Thymus (tissue), 11 donors: ENCODE measurements at regions not wholly inside any gene's neighbourhood (a gene's known extent, or its start where the extent isn't known, plus 50 kb on each side); places are given as distances from the start of the nearest gene placed in this dataset.
A peak's percentile ranks its signal among the peaks of the same experiment; 100 is the strongest.

Experiments
- DNase-seq, 9 donors: peaks; one replicate each; pipeline ENCODE4 v3.0.0-alpha.2; 2013; ENCODE audit warnings: low spot score in 9 of 9, low read depth in 6 of 9, missing footprints in 1 of 9
- H3K27ac ChIP-seq, 2 donors: one replicate each; pipeline ENCODE4 v1.5.1; 2013; ENCODE audit warnings: control low read depth in 1 of 2, low read depth in 1 of 2, low read length in 1 of 2, mild to moderate bottlenecking in 1 of 2, moderate library complexity in 1 of 2
- H3K27me3 ChIP-seq, 2 donors: one replicate each; pipeline ENCODE4 v1.5.1; 2013; ENCODE audit warnings: low read length in 1 of 2; ENCODE audit not compliant: control insufficient read depth in 2 of 2, insufficient read depth in 1 of 2
- H3K36me3 ChIP-seq, 2 donors: one replicate each; pipeline ENCODE4 v1.5.1; 2013; ENCODE audit warnings: low read length in 1 of 2, mild to moderate bottlenecking in 1 of 2, moderate library complexity in 1 of 2; ENCODE audit not compliant: control insufficient read depth in 2 of 2, insufficient read depth in 2 of 2
- H3K4me1 ChIP-seq, 2 donors: one replicate each; pipeline ENCODE4 v1.5.1; 2013; ENCODE audit warnings: low read length in 2 of 2; ENCODE audit not compliant: control insufficient read depth in 2 of 2, insufficient read depth in 2 of 2
- H3K4me3 ChIP-seq, 2 donors: one replicate each; pipeline ENCODE4 v1.5.1; 2013; ENCODE audit warnings: low read length in 2 of 2, control low read depth in 1 of 2, mild to moderate bottlenecking in 1 of 2
- H3K9me3 ChIP-seq, 2 donors: one replicate each; pipeline ENCODE4 v1.5.1; 2013; ENCODE audit warnings: low read length in 1 of 2, mild to moderate bottlenecking in 1 of 2; ENCODE audit not compliant: control insufficient read depth in 2 of 2, insufficient read depth in 1 of 2
- WGBS: extraction: QIAGEN DNeasy Blood & Tissue Kit; methylation state at CpG from one replicate; pipeline ENCODE4 v1.1.7; 2013; 5-methylcytosine and 5-hydroxymethylcytosine counted together
- donor health status: healthy.

DNA sequence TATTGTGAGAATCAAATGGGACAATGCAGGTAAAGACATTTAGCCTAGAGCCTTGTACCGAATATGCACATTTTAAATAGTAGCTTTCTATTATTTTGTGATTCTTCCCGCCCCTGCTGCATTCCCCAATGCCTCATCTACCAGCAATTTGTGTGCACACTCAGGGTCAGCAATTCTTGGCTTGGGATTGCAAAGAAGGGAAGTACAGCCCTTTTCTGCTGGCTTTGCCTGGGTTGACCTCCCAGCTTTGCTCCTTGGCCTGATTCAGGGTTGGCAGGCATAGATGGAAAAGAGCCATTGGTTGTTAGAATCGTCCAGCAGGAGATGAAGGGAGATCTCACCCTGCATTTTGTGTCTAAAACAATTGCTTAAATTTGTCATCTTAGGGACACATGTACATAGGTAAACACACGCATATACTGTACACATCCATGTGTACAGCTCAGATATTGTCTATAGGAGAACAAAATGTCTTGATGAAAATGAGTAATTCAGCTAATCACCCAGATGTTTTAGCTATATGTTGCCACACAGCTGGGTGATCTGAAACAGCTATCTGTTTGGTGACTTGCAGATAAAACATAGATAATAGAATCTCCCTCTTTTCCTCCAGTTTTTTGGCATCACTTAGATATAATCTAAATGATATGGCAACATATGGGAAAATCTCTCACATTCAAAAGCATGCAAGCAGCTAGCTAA, 340.9 kb upstream of the TBL1XR1 start:
- peak in 1 of 9 donors; percentile 18 for DNase-seq
- peak overlapping the region; percentile 54 to 67 for H3K27ac ChIP-seq
- no peaks in the 10 kb centered on the region for H3K27me3 ChIP-seq
- no peaks in the 10 kb centered on the region for H3K36me3 ChIP-seq
- no peak overlapping the region for H3K4me3 ChIP-seq
- H3K4me1 ChIP-seq: peaks cover 17 to 22% of the 10 kb centered on the region in 2 donors
- H3K9me3 ChIP-seq: no peaks in the 10 kb centered on the region
- 92% methylated on average over 4 of the region's 4 CpGs for WGBS

- DNase-seq: peak in 4 of 9 donors; percentile 49 to 75 (median 55)
- WGBS: 25% methylated on average over 9 of the region's 9 CpGs
- no peaks in the 10 kb centered on the region for H3K27me3 ChIP-seq
- no peaks in the 10 kb centered on the region for H3K36me3 ChIP-seq
- peak overlapping the region; percentile 67 to 83 for H3K27ac ChIP-seq
- no peaks in the 10 kb centered on the region for H3K9me3 ChIP-seq
- H3K4me3 ChIP-seq: peak overlapping the region in 1 of 2 donors; percentile 5
- peaks cover 17 to 22% of the 10 kb centered on the region in 2 donors for H3K4me1 ChIP-seq
Measured at GRCh38 chr3:177538750-177539730, 341.8 kb upstream of the TBL1XR1 start.

- no peaks in the 10 kb centered on the region for H3K36me3 ChIP-seq
- no peak for DNase-seq
- over 99% methylated on average over 4 of the region's 4 CpGs for WGBS
- H3K27ac ChIP-seq: no peak overlapping the region
- peaks cover 17 to 22% of the 10 kb centered on the region in 2 donors for H3K4me1 ChIP-seq
- H3K9me3 ChIP-seq: no peaks in the 10 kb centered on the region
- no peaks in the 10 kb centered on the region for H3K27me3 ChIP-seq
- no peak overlapping the region for H3K4me3 ChIP-seq
Measured at GRCh38 chr3:177541541-177541940, 344.3 kb upstream of the TBL1XR1 start.

DNA sequence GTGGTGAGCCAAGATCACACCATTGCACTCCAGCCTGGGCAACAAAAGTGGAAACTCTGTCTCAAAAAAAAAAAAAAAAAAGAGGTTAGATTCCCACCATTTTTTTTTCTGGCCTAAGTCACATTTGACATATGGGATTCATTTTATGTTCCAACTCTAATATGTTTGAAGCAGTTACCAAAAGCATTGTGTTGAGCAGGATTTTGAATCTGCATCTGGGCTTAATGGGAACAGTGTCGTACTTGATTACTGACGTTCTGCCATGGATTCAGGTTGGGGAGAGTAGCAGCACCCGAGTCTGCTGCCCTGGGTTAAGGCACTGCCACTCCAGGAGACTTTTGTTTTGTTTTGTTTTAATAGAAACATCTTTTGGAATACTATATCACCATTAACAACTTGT, 348.7 kb upstream of the TBL1XR1 start:
- H3K9me3 ChIP-seq: no peaks in the 10 kb centered on the region
- WGBS: 98% methylated on average over 3 of the region's 3 CpGs
- no peaks in the 10 kb centered on the region for H3K27me3 ChIP-seq
- peaks cover 5 to 16% of the 10 kb centered on the region in 2 donors for H3K4me1 ChIP-seq
- no peak overlapping the region for H3K27ac ChIP-seq
- no peaks in the 10 kb centered on the region for H3K36me3 ChIP-seq
- no peak overlapping the region for H3K4me3 ChIP-seq
- DNase-seq: no peak

DNA sequence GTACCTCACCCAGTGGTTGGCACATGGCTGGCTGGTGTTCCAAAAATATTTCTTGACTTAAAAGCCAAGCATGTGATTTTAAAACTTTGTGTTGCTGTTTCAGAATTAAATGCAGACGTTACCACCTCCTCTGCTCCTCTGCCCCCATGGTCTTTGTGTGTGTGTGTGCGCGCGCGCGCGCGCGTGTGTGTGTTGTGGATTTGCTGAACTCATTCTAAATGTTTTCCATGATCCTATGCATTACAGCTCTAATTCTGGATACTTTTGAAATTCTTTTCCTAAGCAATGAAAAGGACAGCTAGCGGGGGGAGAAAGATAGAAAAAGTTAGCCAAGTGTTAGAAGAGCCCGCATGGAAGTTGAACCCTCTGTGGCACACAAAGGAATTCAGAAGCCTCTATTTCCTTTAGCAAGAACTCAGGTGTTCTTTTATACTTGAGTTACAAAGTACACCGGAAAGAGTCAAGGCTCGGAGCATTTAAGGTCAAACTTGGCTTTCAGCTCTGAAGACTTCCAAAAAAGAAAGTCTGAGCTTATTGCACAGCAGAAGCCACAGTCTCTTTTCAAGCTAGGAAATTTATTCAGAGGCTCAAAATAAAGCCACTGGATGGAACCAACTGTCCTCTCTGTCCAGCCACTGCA, 350.5 kb upstream of the TBL1XR1 start:
- Histone ChIP-seq H3K4me1 (peaks cover 14 to 34% of the 10 kb centered on the region in 2 donors), H3K9me3 (no peaks in the 10 kb centered on the region), H3K36me3 (no peaks in the 10 kb centered on the region), H3K27ac (peak overlapping the region; percentile 41 to 46), H3K27me3 (no peaks in the 10 kb centered on the region), H3K4me3 (no peak overlapping the region)
- 86% methylated on average over 13 of the region's 13 CpGs for WGBS
- peak in 1 of 9 donors; percentile 49 for DNase-seq

DNA sequence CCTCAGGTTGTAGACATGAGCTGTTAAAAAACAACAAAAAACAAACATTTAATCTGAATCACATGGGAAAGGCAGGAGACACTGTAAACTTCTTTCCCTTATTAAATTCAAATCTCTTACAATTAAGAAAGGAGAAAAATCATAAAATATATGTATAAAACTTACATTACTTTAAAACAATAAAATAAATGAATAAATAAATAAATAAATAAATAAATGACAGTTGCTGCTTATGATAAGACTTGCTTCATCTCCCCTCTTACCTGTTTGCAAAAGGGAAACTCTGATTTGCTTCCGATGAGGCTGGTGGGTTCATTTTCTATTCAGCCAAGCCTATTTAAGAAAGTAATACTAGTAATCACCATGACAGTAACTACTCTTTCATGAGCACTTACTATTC, 353.4 kb upstream of the TBL1XR1 start:
- Histone ChIP-seq H3K27me3 (no peaks in the 10 kb centered on the region), H3K36me3 (no peaks in the 10 kb centered on the region), H3K4me1 (peaks cover 19 to 43% of the 10 kb centered on the region in 2 donors), H3K4me3 (no peak overlapping the region), H3K9me3 (no peaks in the 10 kb centered on the region), H3K27ac (peak overlapping the region in 1 of 2 donors; percentile 83)
- 98% methylated on average over 1 of the region's 1 CpG for WGBS
- no peak for DNase-seq

- Histone ChIP-seq H3K36me3 (no peaks in the 10 kb centered on the region), H3K4me1 (peaks cover 19 to 43% of the 10 kb centered on the region in 2 donors), H3K27me3 (no peaks in the 10 kb centered on the region), H3K4me3 (no peak overlapping the region), H3K9me3 (no peaks in the 10 kb centered on the region), H3K27ac (peak overlapping the region; percentile 83 to 86)
- 44% methylated on average over 4 of the region's 4 CpGs for WGBS
- DNase-seq: peak in 3 of 9 donors; percentile 49 to 75 (median 54)
Measured at GRCh38 chr3:177551431-177551836, 354.2 kb upstream of the TBL1XR1 start.

- no peaks in the 10 kb centered on the region for H3K36me3 ChIP-seq
- no peaks in the 10 kb centered on the region for H3K27me3 ChIP-seq
- H3K27ac ChIP-seq: peak overlapping the region in 1 of 2 donors; percentile 83
- no peaks in the 10 kb centered on the region for H3K9me3 ChIP-seq
- H3K4me3 ChIP-seq: no peak overlapping the region
- WGBS: 86% methylated on average over 1 of the region's 1 CpG
- no peak for DNase-seq
- H3K4me1 ChIP-seq: peaks cover 19 to 43% of the 10 kb centered on the region in 2 donors
Measured at GRCh38 chr3:177552051-177552450, 354.8 kb upstream of the TBL1XR1 start.
